ENCODE measurements at regions not wholly inside any gene's neighbourhood (a gene's known extent, or its start where the extent isn't known, plus 50 kb on each side); places are given as distances from the start of the nearest gene placed in this dataset.

- TF ChIP-seq FOXM1 (IDR thresholded peaks at IDR 0.05; ENCODE audit: borderline replicate concordance, low read depth) (no peak), ZBTB7A (IDR thresholded peaks at IDR 0.05; ENCODE audit: low read depth) (no peak), NFIC (IDR thresholded peaks at IDR 0.05) (no peak), TAF1 (IDR thresholded peaks at IDR 0.05; ENCODE audit: low read depth) (no peak), EP300 (IDR thresholded peaks at IDR 0.05; ENCODE audit: borderline replicate concordance) (no peak)
- TF ChIP-seq, protein P1, sequence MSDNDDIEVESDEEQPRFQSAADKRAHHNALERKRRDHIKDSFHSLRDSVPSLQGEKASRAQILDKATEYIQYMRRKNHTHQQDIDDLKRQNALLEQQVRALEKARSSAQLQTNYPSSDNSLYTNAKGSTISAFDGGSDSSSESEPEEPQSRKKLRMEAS (IDR thresholded peaks at IDR 0.05), result no peak
- TF ChIP-seq, protein P2, sequence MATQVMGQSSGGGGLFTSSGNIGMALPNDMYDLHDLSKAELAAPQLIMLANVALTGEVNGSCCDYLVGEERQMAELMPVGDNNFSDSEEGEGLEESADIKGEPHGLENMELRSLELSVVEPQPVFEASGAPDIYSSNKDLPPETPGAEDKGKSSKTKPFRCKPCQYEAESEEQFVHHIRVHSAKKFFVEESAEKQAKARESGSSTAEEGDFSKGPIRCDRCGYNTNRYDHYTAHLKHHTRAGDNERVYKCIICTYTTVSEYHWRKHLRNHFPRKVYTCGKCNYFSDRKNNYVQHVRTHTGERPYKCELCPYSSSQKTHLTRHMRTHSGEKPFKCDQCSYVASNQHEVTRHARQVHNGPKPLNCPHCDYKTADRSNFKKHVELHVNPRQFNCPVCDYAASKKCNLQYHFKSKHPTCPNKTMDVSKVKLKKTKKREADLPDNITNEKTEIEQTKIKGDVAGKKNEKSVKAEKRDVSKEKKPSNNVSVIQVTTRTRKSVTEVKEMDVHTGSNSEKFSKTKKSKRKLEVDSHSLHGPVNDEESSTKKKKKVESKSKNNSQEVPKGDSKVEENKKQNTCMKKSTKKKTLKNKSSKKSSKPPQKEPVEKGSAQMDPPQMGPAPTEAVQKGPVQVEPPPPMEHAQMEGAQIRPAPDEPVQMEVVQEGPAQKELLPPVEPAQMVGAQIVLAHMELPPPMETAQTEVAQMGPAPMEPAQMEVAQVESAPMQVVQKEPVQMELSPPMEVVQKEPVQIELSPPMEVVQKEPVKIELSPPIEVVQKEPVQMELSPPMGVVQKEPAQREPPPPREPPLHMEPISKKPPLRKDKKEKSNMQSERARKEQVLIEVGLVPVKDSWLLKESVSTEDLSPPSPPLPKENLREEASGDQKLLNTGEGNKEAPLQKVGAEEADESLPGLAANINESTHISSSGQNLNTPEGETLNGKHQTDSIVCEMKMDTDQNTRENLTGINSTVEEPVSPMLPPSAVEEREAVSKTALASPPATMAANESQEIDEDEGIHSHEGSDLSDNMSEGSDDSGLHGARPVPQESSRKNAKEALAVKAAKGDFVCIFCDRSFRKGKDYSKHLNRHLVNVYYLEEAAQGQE (IDR thresholded peaks at IDR 0.05; ENCODE audit: low read depth), result no peak
Observed at GRCh38 chr3:70832089-70832833, 519.8 kb upstream of the MDFIC2 start.

DNA sequence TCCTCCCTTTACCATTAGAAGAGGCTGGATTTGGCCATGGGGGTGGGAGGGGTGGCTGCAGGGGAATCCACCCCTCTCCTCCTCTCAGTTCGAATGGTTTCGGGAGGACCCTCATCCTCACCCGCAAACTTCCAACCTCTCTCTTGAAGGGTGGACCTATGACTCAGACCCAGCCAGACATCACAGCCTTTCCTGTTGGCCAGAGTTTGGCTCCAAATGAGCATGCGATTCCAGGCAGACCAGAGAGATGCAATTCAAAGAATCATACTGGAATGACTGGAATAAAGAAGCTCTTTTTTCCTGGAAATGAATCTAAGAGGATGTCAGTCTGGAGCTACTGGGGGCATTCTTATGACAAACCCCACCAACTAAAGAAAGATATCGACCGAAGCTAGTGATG lies 516.7 kb upstream of the MDFIC2 start:
- TF ChIP-seq CREB1 (IDR thresholded peaks at IDR 0.05; ENCODE audit: low read depth), result no peak
- no peak for TF ChIP-seq ZBTB7A (IDR thresholded peaks at IDR 0.05; ENCODE audit: low read depth)
- no peak for TF ChIP-seq TEAD4 (IDR thresholded peaks at IDR 0.05)
- TF ChIP-seq EP300 (IDR thresholded peaks at IDR 0.05; ENCODE audit: borderline replicate concordance), result no peak
- TF ChIP-seq, protein P1 (IDR thresholded peaks at IDR 0.05), result no peak
- TF ChIP-seq RAD21 (IDR thresholded peaks at IDR 0.05; ENCODE audit: low read depth), result no peak
- TF ChIP-seq TCF12 (IDR thresholded peaks at IDR 0.05; ENCODE audit: low read depth), result no peak
- TF ChIP-seq FOXM1 (IDR thresholded peaks at IDR 0.05; ENCODE audit: borderline replicate concordance, low read depth), result no peak
- no peak for TF ChIP-seq TAF1 (IDR thresholded peaks at IDR 0.05; ENCODE audit: low read depth)
- TF ChIP-seq NFIC (IDR thresholded peaks at IDR 0.05), result no peak
- TF ChIP-seq, protein P2 (IDR thresholded peaks at IDR 0.05; ENCODE audit: low read depth), result no peak
- TF ChIP-seq CEBPB (IDR thresholded peaks at IDR 0.05), result no peak
- TF ChIP-seq, protein P3, sequence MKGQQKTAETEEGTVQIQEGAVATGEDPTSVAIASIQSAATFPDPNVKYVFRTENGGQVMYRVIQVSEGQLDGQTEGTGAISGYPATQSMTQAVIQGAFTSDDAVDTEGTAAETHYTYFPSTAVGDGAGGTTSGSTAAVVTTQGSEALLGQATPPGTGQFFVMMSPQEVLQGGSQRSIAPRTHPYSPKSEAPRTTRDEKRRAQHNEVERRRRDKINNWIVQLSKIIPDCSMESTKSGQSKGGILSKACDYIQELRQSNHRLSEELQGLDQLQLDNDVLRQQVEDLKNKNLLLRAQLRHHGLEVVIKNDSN (IDR thresholded peaks at IDR 0.05), result no peak
- no peak for TF ChIP-seq YY1 (IDR thresholded peaks at IDR 0.05; ENCODE audit: low read depth)
- no peak for TF ChIP-seq EGR1 (IDR thresholded peaks at IDR 0.05)

DNA sequence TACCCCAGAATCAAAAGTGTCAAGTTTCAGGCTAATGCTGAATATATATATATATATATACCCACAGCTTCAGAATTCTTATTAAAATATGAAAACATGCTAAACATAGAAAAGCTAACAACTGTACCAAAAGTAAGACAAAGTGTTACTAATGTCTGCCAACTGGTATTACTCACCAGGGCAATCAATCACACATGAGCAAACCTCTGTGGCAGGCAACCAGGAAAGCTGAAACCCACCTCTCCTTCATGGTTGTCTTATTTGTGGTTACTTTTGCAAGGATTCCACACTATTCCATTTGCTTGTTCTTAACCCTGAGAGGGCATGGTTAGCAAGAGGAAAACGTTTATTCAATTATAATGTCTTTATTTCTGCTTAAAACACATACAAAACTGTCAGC lies 512.3 kb upstream of the MDFIC2 start:
- TF ChIP-seq TCF12 (IDR thresholded peaks at IDR 0.05; ENCODE audit: low read depth), result no peak
- no peak for TF ChIP-seq EGR1 (IDR thresholded peaks at IDR 0.05)
- TF ChIP-seq, protein P2 (IDR thresholded peaks at IDR 0.05; ENCODE audit: low read depth), result no peak
- TF ChIP-seq NFIC (IDR thresholded peaks at IDR 0.05), result peak; percentile 47; the same call in 1 of the 2 replicates

- TF ChIP-seq CEBPB (IDR thresholded peaks at IDR 0.05) (no peak), EP300 (IDR thresholded peaks at IDR 0.05; ENCODE audit: borderline replicate concordance) (0 out of 2 replicates have a peak, but pooled peaks have one; percentile 12), CREB1 (IDR thresholded peaks at IDR 0.05; ENCODE audit: low read depth) (no peak), TCF12 (IDR thresholded peaks at IDR 0.05; ENCODE audit: low read depth) (no peak), NFIC (IDR thresholded peaks at IDR 0.05) (peak; percentile 54; the same call in 1 of the 2 replicates), YY1 (IDR thresholded peaks at IDR 0.05; ENCODE audit: low read depth) (no peak), RAD21 (IDR thresholded peaks at IDR 0.05; ENCODE audit: low read depth) (no peak), TEAD4 (IDR thresholded peaks at IDR 0.05) (no peak)
- TF ChIP-seq, protein P1 (IDR thresholded peaks at IDR 0.05), result peak; percentile 52; the same call in 1 of the 2 replicates
- TF ChIP-seq, protein P3 (IDR thresholded peaks at IDR 0.05), result no peak
- TF ChIP-seq, protein P2 (IDR thresholded peaks at IDR 0.05; ENCODE audit: low read depth), result no peak
Observed at GRCh38 chr3:70824078-70824477, 511.6 kb upstream of the MDFIC2 start.
